ENCODE measurements at regions not wholly inside any gene's neighbourhood (a gene's known extent, or its start where the extent isn't known, plus 50 kb on each side); places are given as distances from the start of the nearest gene placed in this dataset.

- H3K9ac ChIP-seq (ENCODE audit: low read length in 3 of 3), result no peak overlapping the region
- intact Hi-C loops (cut with DNase I), result no loop called here
- H3K27me3 ChIP-seq (ENCODE audit: control insufficient read depth, insufficient read depth, low read length), result no peaks in the 10 kb centered on the region
Observed at GRCh38 chr6:110558575-110558974, 82.2 kb upstream of the SLC22A16 start.

DNA sequence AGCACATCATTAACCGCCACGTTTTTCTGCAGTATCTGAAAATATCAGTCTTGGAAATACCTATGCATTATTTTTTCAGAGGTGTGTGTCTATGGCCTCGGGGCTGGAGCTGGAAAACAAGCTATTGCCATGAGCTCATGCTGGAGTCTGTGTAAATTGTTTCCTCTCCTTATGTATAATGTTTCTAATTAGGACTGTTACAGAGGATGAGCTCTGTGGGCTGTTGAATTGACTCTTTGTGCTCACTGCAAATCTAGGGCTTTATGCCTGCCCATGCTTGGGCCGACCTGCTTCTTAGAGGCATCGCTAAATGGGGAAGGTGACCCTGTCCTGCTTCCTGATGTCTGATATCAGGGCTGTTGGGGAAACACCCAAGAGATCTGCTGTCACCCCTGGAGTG is 80.8 kb upstream of the SLC22A16 start:
- peaks cover 0 to 3% (median 0%) of the 10 kb centered on the region in 3 donors for H3K4me1 ChIP-seq (ENCODE audit: control insufficient read depth in 2 of 3, insufficient read depth in 2 of 3, low read depth in 1 of 3, low read length in 3 of 3)
- FAIRE-seq, result no peak
- H3K4me3 ChIP-seq (ENCODE audit: low read length in 3 of 3), result no peak overlapping the region
- H3K36me3 ChIP-seq (ENCODE audit: control insufficient read depth in 2 of 3, insufficient read depth in 3 of 3, low read length in 3 of 3), result no peaks in the 10 kb centered on the region
- DNase-seq, result no peak
- H3K9ac ChIP-seq (ENCODE audit: low read length in 3 of 3), result no peak overlapping the region
- H3K27me3 ChIP-seq (ENCODE audit: control insufficient read depth, insufficient read depth, low read length), result no peaks in the 10 kb centered on the region
- no peak for TF ChIP-seq CTCF (IDR thresholded peaks at IDR 0.05; ENCODE audit: borderline replicate concordance, extremely low read depth, insufficient read depth)
- intact Hi-C loops (cut with DNase I), result no loop called here
- H3K9me3 ChIP-seq (ENCODE audit: control insufficient read depth in 2 of 3, insufficient read depth in 1 of 3, low read length in 3 of 3), result no peaks in the 10 kb centered on the region
- no peak overlapping the region for H3K27ac ChIP-seq (ENCODE audit: low read depth in 2 of 2, low read length in 2 of 2)

More at GRCh38 chr6:110558575-110558974, 82.2 kb upstream of the SLC22A16 start:
- no peak overlapping the region for H3K4me3 ChIP-seq (ENCODE audit: low read length in 3 of 3)
- H3K4me1 ChIP-seq (ENCODE audit: control insufficient read depth in 2 of 3, insufficient read depth in 2 of 3, low read depth in 1 of 3, low read length in 3 of 3), result peaks cover 0 to 3% (median 0%) of the 10 kb centered on the region in 3 donors
- no peak overlapping the region for H3K27ac ChIP-seq (ENCODE audit: low read depth in 2 of 2, low read length in 2 of 2)
- FAIRE-seq, result no peak
- H3K36me3 ChIP-seq (ENCODE audit: control insufficient read depth in 2 of 3, insufficient read depth in 3 of 3, low read length in 3 of 3), result no peaks in the 10 kb centered on the region
- no peak for TF ChIP-seq CTCF (IDR thresholded peaks at IDR 0.05; ENCODE audit: borderline replicate concordance, extremely low read depth, insufficient read depth)
- H3K9me3 ChIP-seq (ENCODE audit: control insufficient read depth in 2 of 3, insufficient read depth in 1 of 3, low read length in 3 of 3), result no peaks in the 10 kb centered on the region
- no peak for DNase-seq

GRCh38 chr6:110556317-110557110 is 80.1 kb upstream of the SLC22A16 start:
- peaks cover 0 to 3% (median 0%) of the 10 kb centered on the region in 3 donors for H3K4me1 ChIP-seq (ENCODE audit: control insufficient read depth in 2 of 3, insufficient read depth in 2 of 3, low read depth in 1 of 3, low read length in 3 of 3)
- H3K9ac ChIP-seq (ENCODE audit: low read length in 3 of 3), result no peak overlapping the region
- H3K9me3 ChIP-seq (ENCODE audit: control insufficient read depth in 2 of 3, insufficient read depth in 1 of 3, low read length in 3 of 3), result no peaks in the 10 kb centered on the region
- H3K27me3 ChIP-seq (ENCODE audit: control insufficient read depth, insufficient read depth, low read length), result no peaks in the 10 kb centered on the region
- DNase-seq (no peak), FAIRE-seq (no peak)
- no peak for TF ChIP-seq CTCF (IDR thresholded peaks at IDR 0.05; ENCODE audit: borderline replicate concordance, extremely low read depth, insufficient read depth)
- H3K27ac ChIP-seq (ENCODE audit: low read depth in 2 of 2, low read length in 2 of 2), result no peak overlapping the region
- intact Hi-C loops (cut with DNase I), result no loop called here
- H3K36me3 ChIP-seq (ENCODE audit: control insufficient read depth in 2 of 3, insufficient read depth in 3 of 3, low read length in 3 of 3), result no peaks in the 10 kb centered on the region
- no peak overlapping the region for H3K4me3 ChIP-seq (ENCODE audit: low read length in 3 of 3)

Data from kidney (tissue), 13 donors.